ENCODE measurements at regions not wholly inside any gene's neighbourhood (a gene's known extent, or its start where the extent isn't known, plus 50 kb on each side); places are given as distances from the start of the nearest gene placed in this dataset.
A peak's percentile ranks its signal among the peaks of the same experiment; 100 is the strongest.

GRCh38 chr21:31500071-31500470 lies 156.0 kb upstream of the TIAM1 start:
- Histone ChIP-seq H3K4me3 (ENCODE audit: low read length) (no peak overlapping the region), H3K4me1 (ENCODE audit: control insufficient read depth, insufficient read depth, low read length) (no peaks in the 10 kb centered on the region), H3K27me3 (ENCODE audit: control insufficient read depth, insufficient read depth) (no peaks in the 10 kb centered on the region), H3K27ac (ENCODE audit: low read length) (no peak overlapping the region), H3K9me3 (ENCODE audit: control insufficient read depth, low read length) (no peaks in the 10 kb centered on the region)
- intact Hi-C loops (cut with DNase I) = no loop called here
- peak; percentile 45 to 85 (median 73) for DNase-seq
- 69% methylated on average over 5 of the region's 5 CpGs for WGBS
- peak; percentile 53 to 58 for ATAC-seq

GRCh38 chr21:31498985-31499384 lies 154.9 kb upstream of the TIAM1 start:
- 46% methylated on average over 1 of the region's 1 CpG for WGBS
- Histone ChIP-seq H3K4me3 (ENCODE audit: low read length) (no peak overlapping the region), H3K4me1 (ENCODE audit: control insufficient read depth, insufficient read depth, low read length) (no peaks in the 10 kb centered on the region), H3K9me3 (ENCODE audit: control insufficient read depth, low read length) (no peaks in the 10 kb centered on the region), H3K27ac (ENCODE audit: low read length) (no peak overlapping the region), H3K27me3 (ENCODE audit: control insufficient read depth, insufficient read depth) (no peaks in the 10 kb centered on the region)
- no peak for DNase-seq
- no peak for ATAC-seq
- intact Hi-C loops (cut with DNase I) = no loop called here

- Histone ChIP-seq H3K27me3 (ENCODE audit: control insufficient read depth, insufficient read depth) (no peaks in the 10 kb centered on the region), H3K27ac (ENCODE audit: low read length) (no peak overlapping the region), H3K4me3 (ENCODE audit: low read length) (no peak overlapping the region), H3K4me1 (ENCODE audit: control insufficient read depth, insufficient read depth, low read length) (no peaks in the 10 kb centered on the region), H3K9me3 (ENCODE audit: control insufficient read depth, low read length) (no peaks in the 10 kb centered on the region)
- DNase-seq (no peak), ATAC-seq (no peak)
- intact Hi-C loops (cut with DNase I) = no loop called here
- WGBS = 58% methylated on average over 3 of the region's 3 CpGs
Measured at GRCh38 chr21:31497914-31498313, 153.9 kb upstream of the TIAM1 start.

GRCh38 chr21:31493350-31493880 lies 149.4 kb upstream of the TIAM1 start:
- WGBS = 86% methylated on average over 7 of the region's 7 CpGs
- intact Hi-C loops (cut with DNase I) = no loop called here
- ATAC-seq = no peak

GRCh38 chr21:31491617-31492016 lies 147.6 kb upstream of the TIAM1 start:
- intact Hi-C loops (cut with DNase I) = no loop called here
- ATAC-seq = no peak
- Histone ChIP-seq H3K4me1 (ENCODE audit: control insufficient read depth, insufficient read depth, low read length) (no peaks in the 10 kb centered on the region), H3K27ac (ENCODE audit: low read length) (no peak overlapping the region), H3K27me3 (ENCODE audit: control insufficient read depth, insufficient read depth) (no peaks in the 10 kb centered on the region), H3K4me3 (ENCODE audit: low read length) (no peak overlapping the region), H3K9me3 (ENCODE audit: control insufficient read depth, low read length) (no peaks in the 10 kb centered on the region)
- DNase-seq = no peak
- 67% methylated on average over 3 of the region's 3 CpGs for WGBS

More at GRCh38 chr21:31493350-31493880, 149.4 kb upstream of the TIAM1 start:
- H3K9me3 ChIP-seq (ENCODE audit: control insufficient read depth, low read length) = no peaks in the 10 kb centered on the region
- H3K4me1 ChIP-seq (ENCODE audit: control insufficient read depth, insufficient read depth, low read length) = no peaks in the 10 kb centered on the region
- no peaks in the 10 kb centered on the region for H3K27me3 ChIP-seq (ENCODE audit: control insufficient read depth, insufficient read depth)
- no peak overlapping the region for H3K4me3 ChIP-seq (ENCODE audit: low read length)
- H3K27ac ChIP-seq (ENCODE audit: low read length) = no peak overlapping the region
- no peak for DNase-seq

GRCh38 chr21:31490443-31490842 lies 146.4 kb upstream of the TIAM1 start:
- Histone ChIP-seq H3K27ac (ENCODE audit: low read length) (no peak overlapping the region), H3K4me1 (ENCODE audit: control insufficient read depth, insufficient read depth, low read length) (no peaks in the 10 kb centered on the region), H3K4me3 (ENCODE audit: low read length) (no peak overlapping the region), H3K9me3 (ENCODE audit: control insufficient read depth, low read length) (no peaks in the 10 kb centered on the region), H3K27me3 (ENCODE audit: control insufficient read depth, insufficient read depth) (no peaks in the 10 kb centered on the region)
- intact Hi-C loops (cut with DNase I) = no loop called here
- 81% methylated on average over 2 of the region's 2 CpGs for WGBS
- ATAC-seq (no peak), DNase-seq (no peak)

- Histone ChIP-seq H3K4me1 (ENCODE audit: control insufficient read depth, insufficient read depth, low read length) (no peaks in the 10 kb centered on the region), H3K27ac (ENCODE audit: low read length) (no peak overlapping the region), H3K9me3 (ENCODE audit: control insufficient read depth, low read length) (no peaks in the 10 kb centered on the region), H3K27me3 (ENCODE audit: control insufficient read depth, insufficient read depth) (no peaks in the 10 kb centered on the region), H3K4me3 (ENCODE audit: low read length) (no peak overlapping the region)
- 61% methylated on average over 2 of the region's 2 CpGs for WGBS
- intact Hi-C loops (cut with DNase I) = no loop called here
- DNase-seq (no peak), ATAC-seq (no peak)
Measured at GRCh38 chr21:31489726-31490125, 145.7 kb upstream of the TIAM1 start.

GRCh38 chr21:31489014-31489413 lies 145.0 kb upstream of the TIAM1 start:
- no peak overlapping the region for H3K27ac ChIP-seq (ENCODE audit: low read length)
- ATAC-seq (peak; percentile 47 to 68), DNase-seq (peak in 2 of 3 donors; percentile 43 to 65)
- intact Hi-C loops (cut with DNase I) = no loop called here
- no peaks in the 10 kb centered on the region for H3K27me3 ChIP-seq (ENCODE audit: control insufficient read depth, insufficient read depth)
- H3K4me1 ChIP-seq (ENCODE audit: control insufficient read depth, insufficient read depth, low read length) = no peaks in the 10 kb centered on the region
- no peaks in the 10 kb centered on the region for H3K9me3 ChIP-seq (ENCODE audit: control insufficient read depth, low read length)
- H3K4me3 ChIP-seq (ENCODE audit: low read length) = no peak overlapping the region
- WGBS = 64% methylated on average over 6 of the region's 6 CpGs

- no peaks in the 10 kb centered on the region for H3K9me3 ChIP-seq (ENCODE audit: control insufficient read depth, low read length)
- intact Hi-C loops (cut with DNase I) = no loop called here
- no peak overlapping the region for H3K4me3 ChIP-seq (ENCODE audit: low read length)
- ATAC-seq = no peak
- 83% methylated on average over 5 of the region's 5 CpGs for WGBS
- no peaks in the 10 kb centered on the region for H3K27me3 ChIP-seq (ENCODE audit: control insufficient read depth, insufficient read depth)
- H3K27ac ChIP-seq (ENCODE audit: low read length) = no peak overlapping the region
- no peaks in the 10 kb centered on the region for H3K4me1 ChIP-seq (ENCODE audit: control insufficient read depth, insufficient read depth, low read length)
- no peak for DNase-seq
Measured at GRCh38 chr21:31484219-31484618, 140.2 kb upstream of the TIAM1 start.

- intact Hi-C loops (cut with DNase I) = no loop called here
- DNase-seq = no peak
- Histone ChIP-seq H3K9me3 (ENCODE audit: control insufficient read depth, low read length) (no peaks in the 10 kb centered on the region), H3K4me3 (ENCODE audit: low read length) (no peak overlapping the region), H3K27ac (ENCODE audit: low read length) (no peak overlapping the region), H3K4me1 (ENCODE audit: control insufficient read depth, insufficient read depth, low read length) (no peaks in the 10 kb centered on the region), H3K27me3 (ENCODE audit: control insufficient read depth, insufficient read depth) (no peaks in the 10 kb centered on the region)
- ATAC-seq = no peak
- 60% methylated on average over 4 of the region's 4 CpGs for WGBS
Measured at GRCh38 chr21:31483146-31483545, 139.1 kb upstream of the TIAM1 start.

GRCh38 chr21:31482460-31482859 lies 138.4 kb upstream of the TIAM1 start:
- Histone ChIP-seq H3K4me3 (ENCODE audit: low read length) (no peak overlapping the region), H3K9me3 (ENCODE audit: control insufficient read depth, low read length) (no peaks in the 10 kb centered on the region), H3K27ac (ENCODE audit: low read length) (no peak overlapping the region), H3K27me3 (ENCODE audit: control insufficient read depth, insufficient read depth) (no peaks in the 10 kb centered on the region), H3K4me1 (ENCODE audit: control insufficient read depth, insufficient read depth, low read length) (no peaks in the 10 kb centered on the region)
- intact Hi-C loops (cut with DNase I) = no loop called here
- DNase-seq (no peak), ATAC-seq (peak in 1 of 2 donors; percentile 32)
- WGBS = 86% methylated on average over 5 of the region's 5 CpGs

- DNase-seq = no peak
- no peaks in the 10 kb centered on the region for H3K9me3 ChIP-seq (ENCODE audit: control insufficient read depth, low read length)
- H3K4me3 ChIP-seq (ENCODE audit: low read length) = no peak overlapping the region
- intact Hi-C loops (cut with DNase I) = no loop called here
- H3K27ac ChIP-seq (ENCODE audit: low read length) = no peak overlapping the region
- ATAC-seq = no peak
- H3K4me1 ChIP-seq (ENCODE audit: control insufficient read depth, insufficient read depth, low read length) = no peaks in the 10 kb centered on the region
- WGBS = 83% methylated on average over 1 of the region's 1 CpG
- no peaks in the 10 kb centered on the region for H3K27me3 ChIP-seq (ENCODE audit: control insufficient read depth, insufficient read depth)
Measured at GRCh38 chr21:31480228-31480627, 136.2 kb upstream of the TIAM1 start.

Data from right cardiac atrium (tissue), 5 donors.